ENCODE measurements at regions not wholly inside any gene's neighbourhood (a gene's known extent, or its start where the extent isn't known, plus 50 kb on each side); places are given as distances from the start of the nearest gene placed in this dataset.

- Histone ChIP-seq H3K36me3 (replicated peaks in 1 of 2) (no peaks in the 10 kb centered on the region), H3K9me3 (replicated peaks in 1 of 3) (no peaks in the 10 kb centered on the region), H3K27me3 (no peaks in the 10 kb centered on the region), H3K4me3 (no peak overlapping the region), H3K4me1 (replicated peaks in 1 of 2) (no peaks in the 10 kb centered on the region), H3K27ac (no peak overlapping the region)
- intact Hi-C loops (cut with DNase I): no loop called here
- TF ChIP-seq POLR2A (IDR thresholded peaks at IDR 0.05) (no peak), CTCF (IDR thresholded peaks at IDR 0.05) (no peak)
- DNase-seq: no peak
- 91 to 93% (median 92%) methylated on average over 3 of the region's 3 CpGs for WGBS, 4 donors
These were observed 331.5 kb downstream of the MAN2A1 start for GRCh38 chr5:110021251-110021650.

DNA sequence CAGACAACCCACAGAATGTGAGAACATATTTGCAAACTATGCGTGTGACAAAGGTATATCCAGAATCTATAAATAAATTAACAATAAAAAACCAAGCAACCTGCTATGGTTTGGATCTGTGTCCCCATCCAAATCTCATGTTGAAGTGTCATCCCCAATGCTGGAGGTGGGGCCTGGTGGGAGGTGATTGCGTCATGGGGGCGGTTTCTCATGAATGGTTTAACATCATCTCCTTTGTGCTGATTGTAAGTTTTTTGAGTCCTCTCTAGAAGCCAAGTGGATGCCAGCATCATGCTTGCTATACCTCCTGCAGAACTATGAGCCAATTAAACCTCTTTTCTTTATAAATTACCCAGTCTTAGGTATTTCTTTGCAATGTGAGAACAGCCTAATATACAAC is 335.4 kb downstream of the MAN2A1 start:
- WGBS, 4 donors: 87 to 97% (median 92%) methylated on average over 3 of the region's 3 CpGs
- DNase-seq: no peak
- Histone ChIP-seq H3K4me1 (replicated peaks in 1 of 2) (no peaks in the 10 kb centered on the region), H3K4me3 (no peak overlapping the region), H3K27ac (no peak overlapping the region), H3K9me3 (replicated peaks in 1 of 3) (no peaks in the 10 kb centered on the region), H3K36me3 (replicated peaks in 1 of 2) (no peaks in the 10 kb centered on the region), H3K27me3 (no peaks in the 10 kb centered on the region)
- TF ChIP-seq CTCF (IDR thresholded peaks at IDR 0.05) (no peak), POLR2A (IDR thresholded peaks at IDR 0.05) (no peak)
- intact Hi-C loops (cut with DNase I): no loop called here

DNA sequence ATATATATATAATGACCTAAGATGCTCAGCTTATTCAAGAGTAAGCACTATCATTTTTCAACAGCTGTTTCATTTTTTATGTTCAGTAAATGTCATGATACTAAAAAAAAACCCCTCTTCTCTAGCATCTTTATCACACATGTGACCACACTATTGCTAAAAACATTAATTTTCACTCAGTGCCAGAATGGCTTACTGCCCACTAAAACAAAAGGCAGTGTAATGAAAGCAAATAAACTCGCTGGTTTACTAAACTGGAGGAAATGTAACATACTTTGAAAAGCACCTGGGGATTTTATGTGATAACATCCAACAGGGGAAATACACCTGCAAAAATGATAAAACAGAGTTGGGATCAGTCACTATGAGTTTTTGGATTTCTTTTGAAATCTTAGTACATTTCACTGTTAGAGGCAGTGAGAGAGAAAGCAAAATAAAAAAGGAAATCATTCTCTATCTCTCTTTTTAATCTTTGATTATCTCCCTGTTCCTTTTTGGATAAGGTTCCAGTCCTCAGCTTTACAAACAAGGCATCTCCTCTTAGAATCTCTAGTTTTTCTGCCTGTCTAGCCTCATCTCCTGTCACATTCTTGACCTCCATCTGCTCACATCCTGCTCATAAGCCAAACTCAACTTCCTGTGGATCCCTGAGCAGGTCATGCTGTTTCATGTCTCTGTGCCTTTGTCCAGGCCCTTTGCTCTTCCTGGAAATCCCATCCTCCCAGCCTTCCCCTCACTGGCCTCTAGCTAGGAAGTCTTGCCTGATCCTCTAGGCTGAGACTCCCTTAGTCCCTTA is 338.0 kb downstream of the MAN2A1 start:
- no peak overlapping the region for H3K4me3 ChIP-seq
- H3K27me3 ChIP-seq: no peaks in the 10 kb centered on the region
- H3K36me3 ChIP-seq (replicated peaks in 1 of 2): no peaks in the 10 kb centered on the region
- DNase-seq: no peak
- no peaks in the 10 kb centered on the region for H3K9me3 ChIP-seq (replicated peaks in 1 of 3)
- intact Hi-C loops (cut with DNase I): no loop called here
- no peak overlapping the region for H3K27ac ChIP-seq
- H3K4me1 ChIP-seq (replicated peaks in 1 of 2): no peaks in the 10 kb centered on the region
- 26 to 63% (median 34%) methylated on average over 1 of the region's 1 CpG for WGBS, 4 donors
- no peak for TF ChIP-seq POLR2A (IDR thresholded peaks at IDR 0.05)
- no peak for TF ChIP-seq CTCF (IDR thresholded peaks at IDR 0.05)

DNA sequence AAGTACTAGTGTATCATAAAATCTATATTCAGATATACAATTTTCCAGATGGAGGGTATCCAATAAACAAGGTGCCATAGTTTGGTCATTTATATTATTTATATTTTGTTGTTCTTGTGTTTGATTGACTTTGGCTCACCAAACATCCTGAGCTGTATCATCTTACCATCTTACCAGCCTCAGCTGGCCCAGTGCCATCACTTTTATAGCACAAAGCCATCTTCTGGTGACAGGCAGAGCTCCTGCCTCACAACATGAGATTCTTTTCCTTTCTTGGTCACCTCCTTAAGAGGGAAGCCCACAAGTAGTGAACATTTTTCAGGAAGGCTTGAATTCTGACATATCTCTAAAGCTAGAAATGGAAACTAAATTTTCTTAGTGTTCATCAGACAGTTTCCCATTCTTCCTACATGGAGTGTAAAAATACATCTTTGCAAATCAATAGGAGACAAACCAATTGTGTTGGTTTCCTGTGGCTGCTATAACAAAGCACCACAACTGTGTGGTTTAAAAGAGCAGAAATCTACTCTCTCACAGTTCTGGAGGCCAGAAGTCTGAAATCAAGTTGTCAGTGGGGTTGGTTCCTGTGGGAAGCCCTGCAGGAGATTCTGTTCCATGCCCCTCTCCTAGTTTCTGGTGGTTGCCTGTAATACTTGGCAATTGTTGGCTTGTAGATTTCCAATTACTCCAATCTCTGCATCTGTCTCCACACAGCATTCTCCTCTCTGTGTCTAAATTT is 341.8 kb downstream of the MAN2A1 start:
- H3K27ac ChIP-seq: no peak overlapping the region
- no peaks in the 10 kb centered on the region for H3K36me3 ChIP-seq (replicated peaks in 1 of 2)
- peak in 1 of 7 donors; percentile 11 for DNase-seq
- no peaks in the 10 kb centered on the region for H3K27me3 ChIP-seq
- TF ChIP-seq POLR2A (IDR thresholded peaks at IDR 0.05) (no peak), CTCF (IDR thresholded peaks at IDR 0.05) (no peak)
- H3K9me3 ChIP-seq (replicated peaks in 1 of 3): no peaks in the 10 kb centered on the region
- H3K4me3 ChIP-seq: no peak overlapping the region
- H3K4me1 ChIP-seq (replicated peaks in 1 of 2): no peaks in the 10 kb centered on the region
- intact Hi-C loops (cut with DNase I): no loop called here

All from adrenal gland (tissue), 9 donors.